ENCODE measurements at regions not wholly inside any gene's neighbourhood (a gene's known extent, or its start where the extent isn't known, plus 50 kb on each side); places are given as distances from the start of the nearest gene placed in this dataset.

DNA sequence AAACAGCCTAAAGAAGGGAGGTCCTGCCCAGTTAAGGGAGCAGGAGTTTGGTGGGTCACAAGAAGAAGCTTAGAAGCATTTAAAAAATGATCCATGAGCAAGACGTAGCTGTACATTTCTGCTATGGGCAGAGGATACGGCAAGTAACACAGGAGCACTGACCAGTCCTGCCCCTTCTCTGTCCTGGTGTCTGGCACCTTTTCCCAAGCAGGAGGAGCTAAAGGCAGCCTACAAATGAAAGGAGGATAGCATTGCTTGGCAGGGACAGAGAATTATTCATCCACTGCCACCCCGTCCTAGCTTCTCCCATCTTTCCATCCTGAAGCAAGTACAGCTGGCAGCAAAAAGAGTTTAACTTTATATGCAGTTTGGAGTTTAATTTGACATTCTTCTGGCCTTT lies 1077.6 kb downstream of the TYW1 start:
- TF ChIP-seq CTCF (IDR thresholded peaks at IDR 0.05; ENCODE audit: control extremely low read depth in 1 of 3, insufficient read depth in 1 of 3, low read depth in 1 of 3, low read length in 3 of 3), result no peak
- TF ChIP-seq CHD1 (IDR thresholded peaks at IDR 0.05; ENCODE audit: low read depth, low read length), result no peak

Measured in H1 (cell line).